DMS79 (cell line): ENCODE measurements at regions not wholly inside any gene's neighbourhood (a gene's known extent, or its start where the extent isn't known, plus 50 kb on each side); places are given as distances from the start of the nearest gene placed in this dataset.

Experiments
- DNase-seq: peaks from one replicate; lab custom pipeline; 2025; lab: John Stamatoyannopoulos, UW

DNA sequence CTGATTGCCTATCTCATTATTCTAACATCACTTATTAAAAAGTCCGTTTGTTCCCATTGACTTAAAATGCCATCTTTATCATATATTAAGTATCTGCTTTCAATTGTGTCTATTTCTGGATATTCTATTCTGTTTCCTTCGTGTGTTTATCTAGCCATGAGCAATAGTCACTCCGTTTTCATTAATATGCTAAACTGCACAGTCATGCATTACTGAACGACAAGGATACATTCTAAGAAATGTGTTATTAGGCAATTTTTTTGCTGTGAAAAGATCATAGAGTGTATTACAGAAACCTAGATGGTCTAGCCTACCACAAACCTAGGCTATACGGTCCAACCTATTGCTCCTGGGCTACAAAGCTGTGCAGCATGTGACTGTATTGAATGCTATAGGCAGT is 482.9 kb downstream of the IRX1 start:
- DNase-seq: no peak

DNA sequence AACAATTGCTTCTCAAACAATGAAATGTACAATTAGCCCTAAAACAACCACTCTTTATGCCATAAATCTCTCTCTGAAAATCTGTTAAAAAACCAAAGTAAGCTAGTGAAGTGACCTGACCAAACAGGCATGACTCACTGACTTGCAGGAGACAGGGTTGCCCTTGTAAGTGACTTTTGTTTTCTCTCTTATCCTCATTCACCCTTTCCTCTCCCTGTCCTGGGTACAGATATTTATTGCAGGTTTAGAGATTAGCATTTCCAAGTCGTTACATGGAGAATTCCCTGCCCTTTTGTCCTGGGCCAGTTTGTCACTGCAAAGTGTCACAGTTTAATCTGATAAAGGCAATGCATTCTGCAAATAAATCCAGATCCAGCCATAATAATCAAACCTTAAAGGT is 484.2 kb downstream of the IRX1 start:
- no peak for DNase-seq

DNA sequence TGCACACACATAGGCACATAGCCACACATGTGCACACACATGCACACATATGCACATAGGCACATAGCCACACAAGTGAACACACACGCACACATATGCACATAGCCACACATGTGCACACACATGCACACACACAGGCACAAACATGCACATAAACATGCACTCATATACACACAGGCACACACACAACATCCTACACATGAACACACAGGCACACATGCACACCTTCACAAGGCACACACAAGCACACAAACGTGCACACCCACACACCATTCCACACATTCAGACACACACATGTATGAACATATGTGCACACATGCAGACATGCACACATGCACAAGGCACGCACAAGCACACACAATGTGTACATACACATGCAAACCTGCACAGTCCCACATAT is 484.7 kb downstream of the IRX1 start:
- no peak for DNase-seq

DNA sequence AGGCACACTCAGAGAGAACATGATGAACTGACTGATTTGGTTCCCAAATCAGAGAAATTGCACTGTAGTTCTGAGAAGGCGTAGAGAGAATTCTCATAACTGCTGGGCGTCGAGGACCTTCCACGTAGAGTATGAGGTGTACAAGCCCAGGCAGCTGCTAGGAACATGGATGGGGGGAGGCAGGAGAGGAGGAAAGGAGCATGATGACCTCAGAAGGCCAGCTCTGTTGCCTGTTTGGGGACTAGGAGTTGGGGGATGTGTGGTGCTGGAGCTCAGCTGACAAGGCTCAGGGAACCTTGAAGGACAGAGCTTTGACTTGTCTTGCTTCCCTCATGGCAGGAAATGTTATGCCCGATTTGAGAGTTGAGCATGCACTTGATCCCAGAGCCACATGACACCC is 485.4 kb downstream of the IRX1 start:
- DNase-seq: no peak

DNA sequence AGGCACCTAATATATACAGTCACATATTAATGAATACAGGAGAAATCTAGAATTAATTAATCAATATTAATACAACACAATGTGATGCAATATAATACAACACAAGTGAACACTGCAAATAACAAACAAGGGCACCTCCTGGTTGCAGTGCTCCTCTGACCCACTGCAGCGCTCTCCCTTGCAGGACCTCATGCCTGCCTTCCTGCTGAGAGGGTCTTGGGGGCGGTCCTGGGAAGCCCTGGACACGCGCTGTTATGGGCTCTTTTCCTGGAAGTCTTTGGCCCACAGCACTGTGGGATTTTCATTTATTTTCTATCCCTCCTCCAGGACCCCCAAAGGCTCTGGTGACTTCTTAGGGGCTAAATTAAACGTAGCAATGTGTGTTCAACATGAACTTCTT is 485.8 kb downstream of the IRX1 start:
- no peak for DNase-seq

GRCh38 chr5:4082966-4083564 is 487.4 kb downstream of the IRX1 start:
- DNase-seq: no peak

- DNase-seq: no peak
Observed at GRCh38 chr5:4083591-4084337, 488.1 kb downstream of the IRX1 start.

GRCh38 chr5:4086081-4086480 is 490.4 kb downstream of the IRX1 start:
- no peak for DNase-seq

- DNase-seq: no peak
Observed at GRCh38 chr5:4087110-4087509, 491.5 kb downstream of the IRX1 start.

- no peak for DNase-seq
Observed at GRCh38 chr5:4089087-4089486, 493.5 kb downstream of the IRX1 start.

DNA sequence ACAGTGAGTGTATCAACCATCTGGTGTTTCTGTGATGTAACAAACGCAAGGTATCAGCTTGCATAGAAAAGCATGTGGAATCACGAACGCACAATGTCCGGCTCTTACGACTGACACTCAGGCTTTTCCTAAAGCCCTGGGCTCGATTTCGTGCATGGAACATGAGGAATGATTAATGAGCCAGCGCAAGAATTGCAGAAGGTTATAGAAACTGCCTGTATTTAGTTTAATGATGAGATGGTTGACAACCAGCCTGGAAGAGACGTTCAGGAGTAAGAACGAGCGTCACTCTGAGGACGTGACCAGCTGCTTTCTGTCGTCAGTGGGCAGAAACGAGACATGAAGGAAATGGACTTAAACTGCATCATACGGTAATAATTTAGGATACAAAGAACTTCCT is 497.6 kb downstream of the IRX1 start:
- DNase-seq: no peak

DNA sequence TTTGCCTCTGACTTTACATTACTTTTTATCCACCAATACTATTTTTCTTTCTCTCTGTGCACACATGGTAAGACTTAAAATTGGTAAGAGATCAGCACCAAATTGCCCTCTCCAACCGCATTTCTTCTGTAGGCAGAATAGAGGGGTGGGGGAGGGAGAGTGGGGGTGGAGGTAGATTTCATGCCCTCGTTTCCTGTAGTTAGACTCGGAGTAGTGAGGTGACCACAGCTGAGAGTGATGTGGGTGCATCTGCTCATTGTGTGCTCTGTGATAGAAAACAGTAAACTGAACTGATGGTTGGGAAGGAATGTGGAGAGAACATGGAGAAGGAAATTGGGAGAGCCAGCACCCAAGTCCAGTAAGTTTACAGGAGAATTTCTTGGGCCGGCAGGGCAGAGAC is 498.3 kb downstream of the IRX1 start:
- DNase-seq: no peak

DNA sequence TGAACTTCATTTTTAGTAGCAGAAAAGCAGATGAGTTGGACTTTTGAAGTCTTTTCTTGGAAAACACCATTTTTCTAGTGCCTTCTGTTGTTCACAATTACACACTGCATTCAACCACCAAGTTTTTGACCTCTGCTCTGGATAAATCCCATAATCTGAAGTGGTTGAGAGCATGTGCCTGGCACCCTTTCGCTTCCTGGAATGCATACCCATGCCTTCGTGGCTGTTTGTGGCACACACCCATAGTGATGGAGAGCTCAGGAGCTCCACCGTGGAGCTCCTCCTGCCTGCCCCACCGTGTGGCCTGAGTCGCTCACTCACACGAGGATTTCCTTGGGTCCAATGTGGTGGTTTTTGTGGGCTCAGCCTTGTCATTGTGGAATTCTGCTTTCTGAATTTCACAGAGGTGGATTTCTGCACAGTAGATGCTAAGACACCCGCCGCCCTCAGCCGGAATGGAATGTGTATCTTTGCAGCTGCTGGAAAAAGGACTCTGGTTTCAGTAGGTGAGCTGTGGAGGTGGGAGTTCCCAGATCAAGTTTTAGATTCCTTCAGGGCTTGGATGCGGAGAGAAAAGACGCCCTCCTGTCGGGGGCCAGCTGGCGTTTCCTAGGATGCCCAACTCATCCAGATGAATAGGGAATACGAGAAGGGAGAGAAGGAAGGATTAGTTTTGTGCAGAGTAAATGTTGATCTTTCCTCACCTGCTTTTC is 500.4 kb downstream of the IRX1 start:
- no peak for DNase-seq

DNA sequence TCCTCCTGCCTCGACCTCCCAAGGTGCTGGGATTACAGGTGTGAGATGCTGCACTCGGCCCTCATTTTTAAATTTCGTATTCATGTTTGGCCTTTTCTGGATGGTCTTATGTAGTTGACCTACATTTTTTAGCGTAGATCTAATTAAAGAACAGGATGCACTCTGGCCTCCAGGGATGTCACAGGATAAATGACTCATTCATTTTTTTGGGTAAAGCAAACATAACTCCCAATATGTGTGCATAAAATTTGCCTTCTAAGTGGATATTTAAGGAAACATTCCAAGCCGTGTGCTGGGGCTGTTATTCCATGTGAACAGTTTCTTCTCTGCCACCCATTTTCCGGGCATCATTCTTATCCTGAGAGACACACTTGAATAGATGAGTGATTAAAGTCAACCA is 501.6 kb downstream of the IRX1 start:
- no peak for DNase-seq

- no peak for DNase-seq
Observed at GRCh38 chr5:4098226-4098625, 502.6 kb downstream of the IRX1 start.

DNA sequence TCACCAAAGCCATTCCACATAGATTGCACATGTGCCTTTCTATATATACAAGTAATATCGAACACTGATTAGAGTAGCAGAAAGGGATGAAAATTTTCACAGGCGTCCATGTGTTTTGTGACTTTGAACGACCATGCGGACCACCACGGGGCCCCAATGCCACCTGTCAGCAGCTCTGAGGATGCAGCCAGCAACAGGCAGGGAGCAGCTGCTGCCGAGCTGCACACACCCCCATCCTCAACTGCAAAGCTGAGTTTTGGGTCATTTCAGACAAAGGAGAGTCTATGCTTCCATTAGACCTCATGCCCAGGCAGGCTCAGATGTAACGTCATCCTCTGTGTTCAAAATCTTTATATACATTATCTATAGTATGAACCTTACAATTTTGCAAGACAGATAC is 503.8 kb downstream of the IRX1 start:
- no peak for DNase-seq

DNA sequence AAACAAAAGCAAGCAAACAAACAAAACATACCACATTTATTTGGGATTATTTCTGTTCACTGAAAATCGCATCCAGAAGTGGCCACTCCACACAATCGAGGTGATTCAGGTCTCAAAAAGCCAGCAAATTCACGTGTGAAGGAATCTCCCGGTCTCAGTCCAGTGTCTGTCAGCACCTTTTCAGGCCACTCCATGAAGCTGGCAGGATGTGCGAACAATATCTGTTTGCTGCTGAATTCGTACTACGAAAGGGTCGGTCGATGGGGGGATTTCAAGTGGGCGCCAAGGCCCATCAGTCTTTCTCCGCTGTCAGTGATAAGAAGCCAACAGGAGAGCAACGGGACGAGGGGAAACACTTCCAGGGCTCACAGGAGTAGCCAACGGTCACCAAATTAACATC is 505.1 kb downstream of the IRX1 start:
- no peak for DNase-seq

GRCh38 chr5:4101189-4101588 is 505.6 kb downstream of the IRX1 start:
- no peak for DNase-seq

GRCh38 chr5:4104831-4105597 is 509.4 kb downstream of the IRX1 start:
- DNase-seq: no peak

- DNase-seq: no peak
Observed at GRCh38 chr5:4108690-4109089, 513.1 kb downstream of the IRX1 start.

DNA sequence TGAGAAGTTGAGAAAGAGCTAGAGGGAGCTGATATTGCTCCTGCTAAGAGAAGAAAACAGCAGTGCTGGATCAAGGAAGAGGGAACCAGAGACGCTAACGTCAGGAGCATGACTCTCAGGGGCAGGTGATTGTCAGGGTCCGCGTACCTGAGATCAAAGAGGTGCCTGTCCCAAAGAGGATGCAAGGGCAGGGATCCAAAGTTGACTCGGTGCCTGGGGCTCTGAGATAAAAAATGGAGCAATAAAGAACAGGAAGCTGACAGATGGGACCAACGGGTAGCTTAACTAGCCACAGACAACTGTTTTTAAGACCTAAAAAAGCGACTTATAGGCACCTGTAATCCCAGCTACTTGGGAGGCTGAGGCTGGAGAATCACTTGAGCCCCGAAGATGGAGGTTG is 517.8 kb downstream of the IRX1 start:
- no peak for DNase-seq

GRCh38 chr5:4113905-4114304 is 518.3 kb downstream of the IRX1 start:
- DNase-seq: no peak

GRCh38 chr5:4114452-4114851 is 518.8 kb downstream of the IRX1 start:
- no peak for DNase-seq
